Fibroblast of lung (primary cell): ENCODE measurements at regions not wholly inside any gene's neighbourhood (a gene's known extent, or its start where the extent isn't known, plus 50 kb on each side); places are given as distances from the start of the nearest gene placed in this dataset.

Experiments
- DNase-seq, 2 donors: peaks; one replicate each; pipeline versions ENCODE4 v3.0.0 to v3.0.0-alpha.2; 2010; ENCODE audit warnings: low read depth in 2 of 2
- H2AFZ ChIP-seq: 2 replicates; pipeline ENCODE4 v1.5.1; 2012; ENCODE audit warnings: low read length, control low read depth, inconsistent platforms
- H3K27ac ChIP-seq: 2 replicates; pipeline ENCODE4 v1.5.1; 2011; ENCODE audit warnings: low read length, control low read depth; ENCODE audit not compliant: insufficient read depth
- H3K27me3 ChIP-seq: 2 replicates; pipeline ENCODE4 v1.5.1; 2011; ENCODE audit warnings: mild to moderate bottlenecking, low read length; ENCODE audit not compliant: control insufficient read depth, insufficient read depth
- H3K36me3 ChIP-seq: 2 replicates; pipeline ENCODE4 v1.5.1; 2011; ENCODE audit warnings: low read length; ENCODE audit not compliant: control insufficient read depth, insufficient read depth
- H3K4me1 ChIP-seq: 2 replicates; pipeline ENCODE4 v1.5.1; 2011; ENCODE audit warnings: low read length; ENCODE audit not compliant: control insufficient read depth, insufficient read depth; ENCODE audit errors: extremely low read depth
- H3K4me2 ChIP-seq: 2 replicates; pipeline ENCODE4 v1.5.1; 2011; ENCODE audit warnings: low read length, control low read depth; ENCODE audit not compliant: insufficient read depth; ENCODE audit errors: extremely low read depth
- H3K4me3 ChIP-seq, 4 experiments: fragments of 200-600 bp in 1 of 4; sonication (generic) in 1 of 4; replicated peaks in 1 of 4; 2 replicates each; pipeline ENCODE4 v1.5.1; 2011 to 2016; ENCODE audit warnings: low read length in 4 of 4, low read depth in 3 of 4, mild to moderate bottlenecking in 3 of 4, control low read depth in 2 of 4, inconsistent platforms in 1 of 4, mixed read lengths in 1 of 4; ENCODE audit not compliant: insufficient read depth in 1 of 4; ENCODE audit errors: control extremely low read depth in 1 of 4
- H3K79me2 ChIP-seq: 2 replicates; pipeline ENCODE4 v1.5.1; 2012; ENCODE audit warnings: mild to moderate bottlenecking, low read length, inconsistent platforms; ENCODE audit not compliant: control insufficient read depth, insufficient read depth
- H3K9ac ChIP-seq: 2 replicates; pipeline ENCODE4 v1.5.1; 2011; ENCODE audit warnings: mild to moderate bottlenecking, low read length, control low read depth; ENCODE audit not compliant: insufficient read depth
- H3K9me3 ChIP-seq: 2 replicates; pipeline ENCODE4 v1.5.1; 2012; ENCODE audit warnings: low read depth, low read length; ENCODE audit not compliant: control insufficient read depth, insufficient read depth
- H4K20me1 ChIP-seq: 2 replicates; pipeline ENCODE4 v1.5.1; 2011; ENCODE audit warnings: low read length; ENCODE audit not compliant: control insufficient read depth, insufficient read depth; ENCODE audit errors: extremely low read depth
- CTCF ChIP-seq, 2 donors: IDR thresholded peaks in 1 of 2; conservative IDR thresholded peaks in 1 of 2; 1 replicate in 1 of 2; 2 replicates in 1 of 2; pipeline ENCODE4 v1.5.1; 2011 to 2012; ENCODE audit warnings: low read length in 2 of 2, control low read depth in 1 of 2, inconsistent platforms in 1 of 2, low read depth in 1 of 2, mild to moderate bottlenecking in 1 of 2
- EZH2 ChIP-seq: IDR thresholded peaks from 2 replicates; pipeline ENCODE4 v1.5.1; 2012; ENCODE audit warnings: low read length, control low read depth, mild to moderate bottlenecking; ENCODE audit errors: missing control alignments

GRCh38 chr3:152618529-152618928 is 216.4 kb upstream of the P2RY1 start:
- DNase-seq, result no peak
- Histone ChIP-seq H3K4me2 (no peak overlapping the region), H2AFZ (no peak overlapping the region), H3K9me3 (no peaks in the 10 kb centered on the region), H3K36me3 (no peaks in the 10 kb centered on the region), H3K4me3 (no peak overlapping the region), H4K20me1 (no peaks in the 10 kb centered on the region), H3K27ac (no peak overlapping the region), H3K79me2 (no peaks in the 10 kb centered on the region), H3K4me1 (no peaks in the 10 kb centered on the region), H3K27me3 (no peaks in the 10 kb centered on the region), H3K9ac (no peak overlapping the region)
- no peak for TF ChIP-seq CTCF (conservative IDR thresholded peaks at IDR 0.05 in 1 of 2, IDR thresholded peaks at IDR 0.05 in 1 of 2; ENCODE audit: low read depth in 1 of 2, low read length in 2 of 2)

- Histone ChIP-seq H3K27ac (no peak overlapping the region), H4K20me1 (no peaks in the 10 kb centered on the region), H3K79me2 (no peaks in the 10 kb centered on the region), H3K27me3 (no peaks in the 10 kb centered on the region), H3K9ac (no peak overlapping the region), H3K9me3 (no peaks in the 10 kb centered on the region), H3K4me2 (no peak overlapping the region), H3K4me1 (no peaks in the 10 kb centered on the region), H3K36me3 (no peaks in the 10 kb centered on the region), H3K4me3 (no peak overlapping the region), H2AFZ (no peak overlapping the region)
- TF ChIP-seq CTCF (conservative IDR thresholded peaks at IDR 0.05 in 1 of 2, IDR thresholded peaks at IDR 0.05 in 1 of 2; ENCODE audit: low read depth in 1 of 2, low read length in 2 of 2) (no peak), EZH2 (no peak)
- DNase-seq, result no peak
Observed at GRCh38 chr3:152619691-152620090, 215.2 kb upstream of the P2RY1 start.

GRCh38 chr3:152620395-152620794 is 214.5 kb upstream of the P2RY1 start:
- Histone ChIP-seq H3K9ac (no peak overlapping the region), H3K36me3 (no peaks in the 10 kb centered on the region), H3K27me3 (no peaks in the 10 kb centered on the region), H3K4me1 (no peaks in the 10 kb centered on the region), H2AFZ (no peak overlapping the region), H4K20me1 (no peaks in the 10 kb centered on the region), H3K4me3 (no peak overlapping the region), H3K4me2 (no peak overlapping the region), H3K79me2 (no peaks in the 10 kb centered on the region), H3K9me3 (no peaks in the 10 kb centered on the region), H3K27ac (no peak overlapping the region)
- DNase-seq, result no peak
- TF ChIP-seq EZH2, result no peak
- TF ChIP-seq CTCF (conservative IDR thresholded peaks at IDR 0.05 in 1 of 2, IDR thresholded peaks at IDR 0.05 in 1 of 2; ENCODE audit: low read depth in 1 of 2, low read length in 2 of 2), result no peak
